ENCODE measurements at regions not wholly inside any gene's neighbourhood (a gene's known extent, or its start where the extent isn't known, plus 50 kb on each side); places are given as distances from the start of the nearest gene placed in this dataset.

- Histone ChIP-seq H3K4me3 (no peak overlapping the region), H3K9me3 (no peaks in the 10 kb centered on the region), H3K27me3 (no peaks in the 10 kb centered on the region), H3K36me3 (no peaks in the 10 kb centered on the region), H3K27ac (no peak overlapping the region), H3K4me1 (peaks cover 0 to 7% (median 0%) of the 10 kb centered on the region in 3 donors)
- no peak for ATAC-seq
- TF ChIP-seq CTCF (IDR thresholded peaks at IDR 0.05) (no peak), POLR2A (IDR thresholded peaks at IDR 0.05) (no peak), EP300 (IDR thresholded peaks at IDR 0.05) (no peak), POLR2AphosphoS5 (IDR thresholded peaks at IDR 0.05) (no peak)
- WGBS, 2 donors (ENCODE audit: low coverage in 1 of 2): 67 to 88% methylated on average over 1 of the region's 1 CpG
Observed at GRCh38 chr4:156344397-156344796, 390.7 kb upstream of the CTSO start.

GRCh38 chr4:156336511-156336910, 382.8 kb upstream of the CTSO start:
- no peaks in the 10 kb centered on the region for H3K4me1 ChIP-seq
- no peaks in the 10 kb centered on the region for H3K27me3 ChIP-seq
- no peak overlapping the region for H3K4me3 ChIP-seq
- no peak for ATAC-seq
- no peak overlapping the region for H3K27ac ChIP-seq
- H3K9me3 ChIP-seq: no peaks in the 10 kb centered on the region
- no peak for TF ChIP-seq CTCF (IDR thresholded peaks at IDR 0.05)
- no peak for TF ChIP-seq EP300 (IDR thresholded peaks at IDR 0.05)
- no peak for TF ChIP-seq POLR2A (IDR thresholded peaks at IDR 0.05)
- no peak for TF ChIP-seq POLR2AphosphoS5 (IDR thresholded peaks at IDR 0.05)
- H3K36me3 ChIP-seq: no peaks in the 10 kb centered on the region
- WGBS, 2 donors (ENCODE audit: low coverage in 1 of 2): 70 to 100% methylated on average over 1 of the region's 1 CpG

GRCh38 chr4:156335721-156336120, 382.1 kb upstream of the CTSO start:
- Histone ChIP-seq H3K9me3 (no peaks in the 10 kb centered on the region), H3K36me3 (no peaks in the 10 kb centered on the region), H3K27ac (no peak overlapping the region), H3K27me3 (no peaks in the 10 kb centered on the region), H3K4me3 (no peak overlapping the region), H3K4me1 (no peaks in the 10 kb centered on the region)
- no peak for ATAC-seq
- no peak for TF ChIP-seq CTCF (IDR thresholded peaks at IDR 0.05)
- TF ChIP-seq POLR2A (IDR thresholded peaks at IDR 0.05): no peak
- no peak for TF ChIP-seq EP300 (IDR thresholded peaks at IDR 0.05)
- no peak for TF ChIP-seq POLR2AphosphoS5 (IDR thresholded peaks at IDR 0.05)
- 93% methylated on average over 1 of the region's 1 CpG; no CpG with 5 or more reads in 1 of the 2 donors for WGBS, 2 donors (ENCODE audit: low coverage in 1 of 2)

GRCh38 chr4:156330436-156331031, 376.9 kb upstream of the CTSO start:
- Histone ChIP-seq H3K4me1 (no peaks in the 10 kb centered on the region), H3K27ac (no peak overlapping the region), H3K4me3 (no peak overlapping the region), H3K27me3 (no peaks in the 10 kb centered on the region), H3K9me3 (no peaks in the 10 kb centered on the region), H3K36me3 (no peaks in the 10 kb centered on the region)
- ATAC-seq: no peak
- 80% methylated on average over 7 of the region's 7 CpGs for WGBS, 2 donors (ENCODE audit: low coverage in 1 of 2)
- TF ChIP-seq CTCF (IDR thresholded peaks at IDR 0.05) (no peak), EP300 (IDR thresholded peaks at IDR 0.05) (no peak), POLR2AphosphoS5 (IDR thresholded peaks at IDR 0.05) (no peak), POLR2A (IDR thresholded peaks at IDR 0.05) (no peak)

- no peaks in the 10 kb centered on the region for H3K27me3 ChIP-seq
Observed at GRCh38 chr4:156329779-156330178, 376.1 kb upstream of the CTSO start.

More at GRCh38 chr4:156329779-156330178, 376.1 kb upstream of the CTSO start:
- Histone ChIP-seq H3K4me1 (no peaks in the 10 kb centered on the region), H3K4me3 (no peak overlapping the region), H3K9me3 (no peaks in the 10 kb centered on the region), H3K36me3 (no peaks in the 10 kb centered on the region), H3K27ac (no peak overlapping the region)
- TF ChIP-seq POLR2A (IDR thresholded peaks at IDR 0.05) (no peak), CTCF (IDR thresholded peaks at IDR 0.05) (no peak), POLR2AphosphoS5 (IDR thresholded peaks at IDR 0.05) (no peak)
- WGBS, 2 donors (ENCODE audit: low coverage in 1 of 2): 35 to 62% methylated on average over 1 of the region's 1 CpG
- ATAC-seq: no peak

Measured in gastroesophageal sphincter (tissue), 4 donors.